ENCODE measurements at regions not wholly inside any gene's neighbourhood (a gene's known extent, or its start where the extent isn't known, plus 50 kb on each side); places are given as distances from the start of the nearest gene placed in this dataset.

DNA sequence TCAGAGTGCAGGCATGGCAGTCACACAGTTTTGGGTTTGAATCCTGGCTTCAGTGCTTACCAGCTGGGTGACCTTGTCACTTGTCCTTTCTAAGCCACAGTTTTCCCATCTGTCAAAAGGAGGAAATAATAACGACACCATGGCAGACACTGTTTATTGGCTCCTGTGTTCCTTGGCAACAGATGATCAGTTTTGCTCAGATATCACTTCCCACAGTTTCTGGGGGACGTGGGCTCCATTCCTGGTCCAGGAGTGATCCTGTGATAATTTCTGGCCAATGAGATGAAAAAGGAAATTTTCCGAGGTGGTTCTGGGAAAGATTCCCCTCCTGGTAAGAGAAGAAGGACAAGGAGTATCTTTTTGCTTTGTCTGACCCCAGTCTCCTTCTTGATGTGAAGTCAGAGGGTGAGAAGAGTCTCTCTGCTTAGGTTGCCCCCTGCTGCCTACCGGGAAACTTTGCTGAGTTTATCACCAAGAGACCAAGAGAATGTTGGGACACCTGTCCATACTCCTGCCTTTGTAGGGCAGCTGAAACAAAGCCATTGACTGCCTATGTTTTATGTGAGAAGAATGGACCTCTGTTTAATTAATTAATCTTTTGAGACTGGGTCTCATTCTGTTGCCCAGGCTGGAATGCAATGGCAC is 178.9 kb upstream of the NRXN3 start:
- Histone ChIP-seq H3K4me2 (ENCODE audit: low read length) (no peak overlapping the region), H3K79me2 (ENCODE audit: insufficient read depth, low read depth, low read length) (no peaks in the 10 kb centered on the region), H3K9me2 (ENCODE audit: insufficient read depth, low read length) (no peaks in the 10 kb centered on the region), H2AFZ (ENCODE audit: low read length) (no peak overlapping the region), H4K20me1 (ENCODE audit: insufficient read depth, low read length) (no peaks in the 10 kb centered on the region), H3K4me1 (ENCODE audit: insufficient read depth, low read length, poor library complexity, severe bottlenecking) (no peaks in the 10 kb centered on the region), H3K4me3 (ENCODE audit: low read depth, low read length, poor library complexity, severe bottlenecking) (no peak overlapping the region), H3K9me3 (ENCODE audit: low read length) (no peaks in the 10 kb centered on the region), H3K36me3 (ENCODE audit: insufficient read depth, low read length) (no peaks in the 10 kb centered on the region), H3K27ac (ENCODE audit: low read depth, low read length, poor library complexity, severe bottlenecking) (no peak overlapping the region)
- TF ChIP-seq CTCF (conservative IDR thresholded peaks at IDR 0.05; ENCODE audit: low read length) (peak; percentile 41), EZH2phosphoT487 (IDR thresholded peaks at IDR 0.05; ENCODE audit: borderline replicate concordance, low read depth, low read length) (no peak)
- intact Hi-C loops (cut with micrococcal nuclease; ENCODE audit: unreplicated experiment): no loop called here
- POLR2A ChIA-PET: no interaction called here
- CTCF ChIA-PET (ENCODE audit: unreplicated experiment): no interaction called here
- no TSS peak for BruUV-seq (replicated peaks)
- peak; percentile 2 for DNase-seq (ENCODE audit: low spot score)

DNA sequence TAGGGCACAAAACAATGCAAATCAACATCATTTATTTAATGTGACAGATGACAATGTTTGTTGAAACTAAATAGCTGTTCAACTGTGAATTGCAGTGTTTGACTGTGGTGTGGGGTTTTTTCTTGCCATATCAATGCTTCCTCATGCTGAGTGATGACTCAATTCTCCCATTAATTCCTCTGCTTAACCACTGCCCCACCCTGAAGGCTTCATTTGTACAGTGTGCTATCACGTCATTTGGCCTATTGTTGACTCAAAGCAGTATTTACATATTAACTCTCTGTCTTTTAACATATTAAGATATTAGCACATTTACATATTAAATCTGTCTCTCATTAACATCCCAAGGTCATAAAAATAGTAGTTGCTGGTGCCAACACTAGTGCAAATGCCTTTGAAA is 164.8 kb upstream of the NRXN3 start:
- H3K9me2 ChIP-seq (ENCODE audit: insufficient read depth, low read length): no peaks in the 10 kb centered on the region; the same call in 1 of the 2 replicates
- no peak for TF ChIP-seq EZH2phosphoT487 (IDR thresholded peaks at IDR 0.05; ENCODE audit: borderline replicate concordance, low read depth, low read length)
- no peaks in the 10 kb centered on the region for H3K36me3 ChIP-seq (ENCODE audit: insufficient read depth, low read length)
- no TSS peak for BruUV-seq (replicated peaks)
- no peak overlapping the region for H3K4me2 ChIP-seq (ENCODE audit: low read length)
- no peak overlapping the region for H3K4me3 ChIP-seq (ENCODE audit: low read depth, low read length, poor library complexity, severe bottlenecking)
- CTCF ChIA-PET (ENCODE audit: unreplicated experiment): no interaction called here
- H3K4me1 ChIP-seq (ENCODE audit: insufficient read depth, low read length, poor library complexity, severe bottlenecking): no peaks in the 10 kb centered on the region
- no peaks in the 10 kb centered on the region for H4K20me1 ChIP-seq (ENCODE audit: insufficient read depth, low read length)
- no peaks in the 10 kb centered on the region for H3K79me2 ChIP-seq (ENCODE audit: insufficient read depth, low read depth, low read length)
- H2AFZ ChIP-seq (ENCODE audit: low read length): no peak overlapping the region
- intact Hi-C loops (cut with micrococcal nuclease; ENCODE audit: unreplicated experiment): no loop called here
- DNase-seq (ENCODE audit: low spot score): no peak
- 0 out of 2 replicates have a peak, but pooled peaks cover 10% of the 10 kb centered on the region for H3K9me3 ChIP-seq (ENCODE audit: low read length)
- POLR2A ChIA-PET: no interaction called here
- H3K27ac ChIP-seq (ENCODE audit: low read depth, low read length, poor library complexity, severe bottlenecking): no peak overlapping the region

DNA sequence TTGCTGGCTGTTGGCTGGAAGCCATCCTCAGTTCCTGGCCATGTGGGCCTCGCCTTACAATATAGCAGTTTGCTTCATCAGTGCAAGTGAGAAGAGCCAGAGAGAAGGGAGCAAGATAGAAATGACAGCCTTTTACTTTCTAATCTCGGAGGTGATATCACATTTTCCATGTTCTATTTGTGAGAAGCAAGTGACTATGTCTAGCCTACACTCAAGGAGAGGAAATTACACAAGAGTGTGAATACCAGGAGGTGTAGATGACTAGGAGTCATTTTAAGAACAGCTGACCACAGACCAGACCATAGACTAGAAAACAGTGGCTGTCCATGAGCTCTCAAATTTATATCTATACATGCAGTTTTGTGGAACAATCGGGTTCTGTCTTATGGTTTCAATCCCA is 163.0 kb upstream of the NRXN3 start:
- no peak overlapping the region for H3K4me3 ChIP-seq (ENCODE audit: low read depth, low read length, poor library complexity, severe bottlenecking)
- no peak for DNase-seq (ENCODE audit: low spot score)
- H3K36me3 ChIP-seq (ENCODE audit: insufficient read depth, low read length): no peaks in the 10 kb centered on the region
- no peaks in the 10 kb centered on the region; the same call in 1 of the 2 replicates for H3K9me2 ChIP-seq (ENCODE audit: insufficient read depth, low read length)
- no peak overlapping the region for H3K27ac ChIP-seq (ENCODE audit: low read depth, low read length, poor library complexity, severe bottlenecking)
- intact Hi-C loops (cut with micrococcal nuclease; ENCODE audit: unreplicated experiment): no loop called here
- no peak overlapping the region for H3K4me2 ChIP-seq (ENCODE audit: low read length)
- CTCF ChIA-PET (ENCODE audit: unreplicated experiment): no interaction called here
- no peaks in the 10 kb centered on the region for H3K4me1 ChIP-seq (ENCODE audit: insufficient read depth, low read length, poor library complexity, severe bottlenecking)
- no peak overlapping the region for H2AFZ ChIP-seq (ENCODE audit: low read length)
- BruUV-seq (replicated peaks): no TSS peak
- no peaks in the 10 kb centered on the region for H3K79me2 ChIP-seq (ENCODE audit: insufficient read depth, low read depth, low read length)
- no peaks in the 10 kb centered on the region for H4K20me1 ChIP-seq (ENCODE audit: insufficient read depth, low read length)
- TF ChIP-seq CTCF (conservative IDR thresholded peaks at IDR 0.05; ENCODE audit: low read length): no peak
- no peak for TF ChIP-seq EZH2phosphoT487 (IDR thresholded peaks at IDR 0.05; ENCODE audit: borderline replicate concordance, low read depth, low read length)
- POLR2A ChIA-PET: no interaction called here
- H3K9me3 ChIP-seq (ENCODE audit: low read length): 0 out of 2 replicates have a peak, but pooled peaks cover 10% of the 10 kb centered on the region
